ENCODE measurements at regions not wholly inside any gene's neighbourhood (a gene's known extent, or its start where the extent isn't known, plus 50 kb on each side); places are given as distances from the start of the nearest gene placed in this dataset.

GRCh38 chr9:3066591-3066990 is 222.7 kb upstream of the PUM3 start:
- Mint-ChIP-seq H3K9me3 (peaks cover 4% of the 10 kb centered on the region), H3K36me3 (no peaks in the 10 kb centered on the region), H3K27ac (no peak overlapping the region), H3K4me1 (no peaks in the 10 kb centered on the region), H3K27me3 (ENCODE audit: insufficient read depth, low read depth) (no peaks in the 10 kb centered on the region), H3K4me3 (no peak overlapping the region)
- H2AFZ ChIP-seq (replicated peaks), result no peak overlapping the region
- H3K36me3 ChIP-seq, result no peaks in the 10 kb centered on the region
- no peak for DNase-seq (ENCODE audit: low spot score)
- H3K4me3 ChIP-seq, result no peak overlapping the region
- TF ChIP-seq CTCF (IDR thresholded peaks at IDR 0.05) (no peak), EZH2phosphoT487 (IDR thresholded peaks at IDR 0.05) (no peak), EZH2 (IDR thresholded peaks at IDR 0.05) (no peak)
- no peak overlapping the region for H3K4me2 ChIP-seq
- no peaks in the 10 kb centered on the region for H4K20me1 ChIP-seq (ENCODE audit: low read depth)
- H3K4me1 ChIP-seq, result no peaks in the 10 kb centered on the region
- no peaks in the 10 kb centered on the region for H3K27me3 ChIP-seq
- no peaks in the 10 kb centered on the region for H3F3A ChIP-seq (ENCODE audit: low read depth)
- no peaks in the 10 kb centered on the region for H3K9me3 ChIP-seq (ENCODE audit: low read depth)
- H3K27ac ChIP-seq, result no peak overlapping the region
- no peaks in the 10 kb centered on the region for H3K79me2 ChIP-seq (ENCODE audit: low read depth)
- H3K9ac ChIP-seq, result no peak overlapping the region

GRCh38 chr9:3059781-3060468 is 216.0 kb upstream of the PUM3 start:
- no peaks in the 10 kb centered on the region for H3F3A ChIP-seq (ENCODE audit: low read depth)
- H3K4me3 ChIP-seq, result no peak overlapping the region
- Mint-ChIP-seq H3K4me3 (no peak overlapping the region), H3K27ac (no peak overlapping the region), H3K4me1 (no peaks in the 10 kb centered on the region), H3K9me3 (no peaks in the 10 kb centered on the region), H3K36me3 (no peaks in the 10 kb centered on the region), H3K27me3 (ENCODE audit: insufficient read depth, low read depth) (no peaks in the 10 kb centered on the region)
- TF ChIP-seq EZH2 (IDR thresholded peaks at IDR 0.05), result no peak
- TF ChIP-seq CTCF (IDR thresholded peaks at IDR 0.05), result no peak
- TF ChIP-seq EZH2phosphoT487 (IDR thresholded peaks at IDR 0.05), result no peak
- no peaks in the 10 kb centered on the region for H3K36me3 ChIP-seq
- no peak overlapping the region for H3K9ac ChIP-seq
- H3K4me2 ChIP-seq, result no peak overlapping the region
- H3K27me3 ChIP-seq, result no peaks in the 10 kb centered on the region
- no peak for DNase-seq (ENCODE audit: low spot score)
- H3K27ac ChIP-seq, result no peak overlapping the region
- no peaks in the 10 kb centered on the region for H3K79me2 ChIP-seq (ENCODE audit: low read depth)
- peak overlapping the region; percentile 39 for H2AFZ ChIP-seq (replicated peaks)
- H3K4me1 ChIP-seq, result no peaks in the 10 kb centered on the region
- H4K20me1 ChIP-seq (ENCODE audit: low read depth), result no peaks in the 10 kb centered on the region
- no peaks in the 10 kb centered on the region for H3K9me3 ChIP-seq (ENCODE audit: low read depth)

GRCh38 chr9:3058409-3058808 is 214.5 kb upstream of the PUM3 start:
- no peak for DNase-seq (ENCODE audit: low spot score)
- H2AFZ ChIP-seq (replicated peaks), result no peak overlapping the region
- H3K27ac ChIP-seq, result no peak overlapping the region
- no peak overlapping the region for H3K4me3 Mint-ChIP-seq
- H3K4me1 Mint-ChIP-seq, result no peaks in the 10 kb centered on the region
- H3K9ac ChIP-seq, result no peak overlapping the region
- no peaks in the 10 kb centered on the region for H3F3A ChIP-seq (ENCODE audit: low read depth)
- no peaks in the 10 kb centered on the region for H4K20me1 ChIP-seq (ENCODE audit: low read depth)
- no peaks in the 10 kb centered on the region for H3K27me3 ChIP-seq
- H3K4me3 ChIP-seq, result no peak overlapping the region
- no peaks in the 10 kb centered on the region for H3K9me3 Mint-ChIP-seq
- H3K4me2 ChIP-seq, result no peak overlapping the region
- H3K4me1 ChIP-seq, result no peaks in the 10 kb centered on the region
- no peaks in the 10 kb centered on the region for H3K79me2 ChIP-seq (ENCODE audit: low read depth)
- H3K9me3 ChIP-seq (ENCODE audit: low read depth), result no peaks in the 10 kb centered on the region
- no peaks in the 10 kb centered on the region for H3K36me3 ChIP-seq
- no peak overlapping the region for H3K27ac Mint-ChIP-seq
- H3K27me3 Mint-ChIP-seq (ENCODE audit: insufficient read depth, low read depth), result no peaks in the 10 kb centered on the region
- H3K36me3 Mint-ChIP-seq, result no peaks in the 10 kb centered on the region
- TF ChIP-seq CTCF (IDR thresholded peaks at IDR 0.05), result no peak
- no peak for TF ChIP-seq EZH2phosphoT487 (IDR thresholded peaks at IDR 0.05)
- TF ChIP-seq EZH2 (IDR thresholded peaks at IDR 0.05), result no peak
